ENCODE measurements at regions not wholly inside any gene's neighbourhood (a gene's known extent, or its start where the extent isn't known, plus 50 kb on each side); places are given as distances from the start of the nearest gene placed in this dataset.

GRCh38 chr11:86191874-86192273, 52.7 kb upstream of the EED start:
- TF ChIP-seq, protein P1, sequence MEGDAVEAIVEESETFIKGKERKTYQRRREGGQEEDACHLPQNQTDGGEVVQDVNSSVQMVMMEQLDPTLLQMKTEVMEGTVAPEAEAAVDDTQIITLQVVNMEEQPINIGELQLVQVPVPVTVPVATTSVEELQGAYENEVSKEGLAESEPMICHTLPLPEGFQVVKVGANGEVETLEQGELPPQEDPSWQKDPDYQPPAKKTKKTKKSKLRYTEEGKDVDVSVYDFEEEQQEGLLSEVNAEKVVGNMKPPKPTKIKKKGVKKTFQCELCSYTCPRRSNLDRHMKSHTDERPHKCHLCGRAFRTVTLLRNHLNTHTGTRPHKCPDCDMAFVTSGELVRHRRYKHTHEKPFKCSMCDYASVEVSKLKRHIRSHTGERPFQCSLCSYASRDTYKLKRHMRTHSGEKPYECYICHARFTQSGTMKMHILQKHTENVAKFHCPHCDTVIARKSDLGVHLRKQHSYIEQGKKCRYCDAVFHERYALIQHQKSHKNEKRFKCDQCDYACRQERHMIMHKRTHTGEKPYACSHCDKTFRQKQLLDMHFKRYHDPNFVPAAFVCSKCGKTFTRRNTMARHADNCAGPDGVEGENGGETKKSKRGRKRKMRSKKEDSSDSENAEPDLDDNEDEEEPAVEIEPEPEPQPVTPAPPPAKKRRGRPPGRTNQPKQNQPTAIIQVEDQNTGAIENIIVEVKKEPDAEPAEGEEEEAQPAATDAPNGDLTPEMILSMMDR (conservative IDR thresholded peaks at IDR 0.05; ENCODE audit: low read depth, low read length), result no peak
- no peak for TF ChIP-seq EZH2phosphoT487 (IDR thresholded peaks at IDR 0.05; ENCODE audit: borderline replicate concordance, low read length)
- TF ChIP-seq EZH2 (IDR thresholded peaks at IDR 0.05; ENCODE audit: low read length, unreplicated experiment), result no peak

Data from PC-3 (cell line).